H9 (cell line): ENCODE measurements at regions not wholly inside any gene's neighbourhood (a gene's known extent, or its start where the extent isn't known, plus 50 kb on each side); places are given as distances from the start of the nearest gene placed in this dataset.

Experiments
- DNase-seq: peaks from one replicate; pipeline ENCODE4 v3.0.0-alpha.2; 2017
- H2AFZ ChIP-seq: one replicate; pipeline ENCODE4 v1.6.1; 2013; ENCODE audit warnings: mild to moderate bottlenecking, low read length, control low read depth, moderate library complexity
- H2AK5ac ChIP-seq: 2 replicates; pipeline ENCODE4 v1.6.1; 2013; ENCODE audit warnings: low read length, control low read depth, mixed read lengths; ENCODE audit not compliant: insufficient read length
- H2BK120ac ChIP-seq: one replicate; pipeline ENCODE4 v1.6.1; 2013; ENCODE audit warnings: low read depth, mild to moderate bottlenecking, low read length, control low read depth, inconsistent platforms; ENCODE audit not compliant: poor library complexity, severe bottlenecking
- H2BK12ac ChIP-seq: 2 replicates; pipeline ENCODE4 v1.6.1; 2013; ENCODE audit warnings: low read length, control low read depth, mixed read lengths, low read depth; ENCODE audit not compliant: insufficient read length
- H2BK15ac ChIP-seq: 2 replicates; pipeline ENCODE4 v1.6.1; 2013; ENCODE audit warnings: low read depth, low read length, control low read depth
- H2BK20ac ChIP-seq: one replicate; pipeline ENCODE4 v1.6.1; 2013; ENCODE audit warnings: low read depth, mild to moderate bottlenecking, low read length, control low read depth, inconsistent platforms; ENCODE audit not compliant: poor library complexity, severe bottlenecking
- H2BK5ac ChIP-seq: 2 replicates; pipeline ENCODE4 v1.6.1; 2013; ENCODE audit warnings: low read length, control low read depth, mixed read lengths; ENCODE audit not compliant: insufficient read length
- H3K14ac ChIP-seq: 2 replicates; pipeline ENCODE4 v1.6.1; 2013; ENCODE audit warnings: low read length, control low read depth; ENCODE audit not compliant: insufficient read depth
- H3K18ac ChIP-seq: 2 replicates; pipeline ENCODE4 v1.6.1; 2013; ENCODE audit warnings: low read depth, mild to moderate bottlenecking, mixed read lengths, low read length, control low read depth; ENCODE audit not compliant: insufficient read length
- H3K23ac ChIP-seq: 2 replicates; pipeline ENCODE4 v1.6.1; 2013; ENCODE audit warnings: low read length, control low read depth, mixed read lengths, low read depth; ENCODE audit not compliant: insufficient read length
- H3K23me2 ChIP-seq: 2 replicates; pipeline ENCODE4 v1.6.1; 2013; ENCODE audit warnings: low read depth, mild to moderate bottlenecking, mixed read lengths, low read length, control low read depth; ENCODE audit not compliant: insufficient read length, poor library complexity, severe bottlenecking
- H3K27ac ChIP-seq: 2 replicates; pipeline ENCODE4 v1.5.1; 2013; ENCODE audit warnings: low read length, control low read depth, mixed read lengths, low read depth; ENCODE audit not compliant: insufficient read length
- H3K27me3 ChIP-seq: 2 replicates; pipeline ENCODE4 v1.6.1; 2013; ENCODE audit warnings: low read length, control low read depth, inconsistent platforms; ENCODE audit not compliant: insufficient read depth
- H3K4ac ChIP-seq: 2 replicates; pipeline ENCODE4 v1.6.1; 2013; ENCODE audit warnings: low read depth, mild to moderate bottlenecking, control low read depth, inconsistent platforms, low read length, moderate library complexity
- H3K4me1 ChIP-seq: 2 replicates; pipeline ENCODE4 v1.6.1; 2013; ENCODE audit warnings: low read length, control low read depth, inconsistent platforms; ENCODE audit not compliant: insufficient read depth
- H3K4me2 ChIP-seq: 2 replicates; pipeline ENCODE4 v1.6.1; 2013; ENCODE audit warnings: low read length, control low read depth, mixed read lengths; ENCODE audit not compliant: insufficient read length, insufficient read depth
- H3K56ac ChIP-seq: 2 replicates; pipeline ENCODE4 v1.6.1; 2013; ENCODE audit warnings: low read depth, mild to moderate bottlenecking, mixed read lengths, low read length, control low read depth; ENCODE audit not compliant: insufficient read length
- H3K79me1 ChIP-seq: 2 replicates; pipeline ENCODE4 v1.6.1; 2013; ENCODE audit warnings: low read depth, mild to moderate bottlenecking, moderate library complexity, low read length, control low read depth, inconsistent platforms; ENCODE audit not compliant: insufficient read depth, poor library complexity, severe bottlenecking
- H3K79me2 ChIP-seq: 2 replicates; pipeline ENCODE4 v1.6.1; 2013; ENCODE audit warnings: low read length, control low read depth, inconsistent platforms; ENCODE audit not compliant: insufficient read depth
- H3K9ac ChIP-seq: 2 replicates; pipeline ENCODE4 v1.6.1; 2013; ENCODE audit warnings: low read length, control low read depth, mixed read lengths; ENCODE audit not compliant: insufficient read length; ENCODE audit errors: extremely low read depth
- H3K9me3 ChIP-seq: one replicate; pipeline ENCODE4 v1.6.1; 2013; ENCODE audit warnings: low read depth, low read length, inconsistent platforms; ENCODE audit not compliant: control insufficient read depth
- H3T11ph ChIP-seq: one replicate; pipeline ENCODE4 v1.6.1; 2013; ENCODE audit warnings: mild to moderate bottlenecking, low read length, control low read depth, inconsistent platforms
- H4K20me1 ChIP-seq: one replicate; pipeline ENCODE4 v1.6.1; 2013; ENCODE audit not compliant: control insufficient read depth, insufficient read length, insufficient read depth
- H4K5ac ChIP-seq: 2 replicates; pipeline ENCODE4 v1.6.1; 2013; ENCODE audit warnings: low read depth, mild to moderate bottlenecking, mixed read lengths, low read length, control low read depth; ENCODE audit not compliant: insufficient read length
- H4K8ac ChIP-seq: replicated peaks from 2 replicates; pipeline ENCODE4 v1.6.1; 2013; ENCODE audit warnings: low read length, control low read depth, mixed read lengths, low read depth; ENCODE audit not compliant: insufficient read length
- H4K91ac ChIP-seq: 2 replicates; pipeline ENCODE4 v1.6.1; 2013; ENCODE audit warnings: low read depth, mild to moderate bottlenecking, moderate library complexity, mixed read lengths, low read length, control low read depth; ENCODE audit not compliant: insufficient read length
- H3K27ac Mint-ChIP-seq, 3 experiments: 2 replicates in 2 of 3; 3 replicates in 1 of 3; pipeline ENCODE4 v1.8.0; 2020 to 2021; ENCODE audit warnings: mixed read lengths in 3 of 3, mild to moderate bottlenecking in 1 of 3, moderate library complexity in 1 of 3
- H3K27me3 Mint-ChIP-seq: 2 replicates; pipeline ENCODE4 v1.8.0; 2021; ENCODE audit warnings: low read depth, mild to moderate bottlenecking, moderate library complexity, mixed read lengths
- H3K36me3 Mint-ChIP-seq, 3 experiments: 2 replicates in 2 of 3; 3 replicates in 1 of 3; pipeline ENCODE4 v1.8.0; 2020 to 2021; ENCODE audit warnings: low read depth in 3 of 3, mixed read lengths in 3 of 3; ENCODE audit not compliant: insufficient read depth in 1 of 3
- H3K4me1 Mint-ChIP-seq, 2 experiments: 2 replicates each; pipeline ENCODE4 v1.8.0; 2020; ENCODE audit warnings: mixed read lengths in 2 of 2
- H3K4me3 Mint-ChIP-seq, 2 experiments: 2 replicates in 1 of 2; 3 replicates in 1 of 2; pipeline ENCODE4 v1.8.0; 2020 to 2021; ENCODE audit warnings: mild to moderate bottlenecking in 2 of 2, mixed read lengths in 2 of 2, moderate library complexity in 1 of 2
- H3K9me3 Mint-ChIP-seq, 2 experiments: 2 replicates in 1 of 2; 3 replicates in 1 of 2; pipeline ENCODE4 v1.8.0; 2020; ENCODE audit warnings: mild to moderate bottlenecking in 2 of 2, mixed read lengths in 2 of 2, moderate library complexity in 1 of 2
- CTCF ChIP-seq: fragments of 200-600 bp; sonication (generic); conservative IDR thresholded peaks from 3 replicates; pipeline ENCODE4 v1.8.0; 2021; ENCODE audit warnings: antibody characterized with exemption, mild to moderate bottlenecking
- WGBS: extraction: QIAGEN DNeasy Blood & Tissue Kit; methylation state at CpG from one replicate; pipeline ENCODE4 v1.1.7; 2013; ENCODE audit warnings: missing lambda C conversion rate, low lambda C conversion rate, mixed read lengths; ENCODE audit not compliant: insufficient read length; ENCODE audit errors: extremely low coverage; 5-methylcytosine and 5-hydroxymethylcytosine counted together

GRCh38 chr5:61654876-61655275, 322.8 kb downstream of the ZSWIM6 start:
- Histone ChIP-seq H3K23me2 (no peaks in the 10 kb centered on the region), H3K56ac (no peak overlapping the region), H2BK5ac (no peak overlapping the region), H3K14ac (no peak overlapping the region), H3K4ac (no peak overlapping the region), H3K27ac (no peak overlapping the region), H2BK20ac (no peak overlapping the region), H4K91ac (no peak overlapping the region), H2BK120ac (no peak overlapping the region), H3K23ac (no peak overlapping the region), H3K9me3 (no peaks in the 10 kb centered on the region), H3K79me1 (no peaks in the 10 kb centered on the region), H2AFZ (no peak overlapping the region), H3K18ac (no peak overlapping the region), H4K5ac (no peak overlapping the region), H3T11ph (no peak overlapping the region), H3K4me1 (no peaks in the 10 kb centered on the region; the same call in 1 of the 2 replicates), H3K4me2 (no peak overlapping the region), H3K79me2 (no peaks in the 10 kb centered on the region), H4K8ac (no peak overlapping the region), H2AK5ac (no peak overlapping the region), H2BK12ac (no peak overlapping the region), H4K20me1 (no peaks in the 10 kb centered on the region), H3K27me3 (no peaks in the 10 kb centered on the region; the same call in 1 of the 2 replicates), H2BK15ac (no peak overlapping the region), H3K9ac (no peak overlapping the region)
- H3K4me3 Mint-ChIP-seq = no peak overlapping the region
- no peak for TF ChIP-seq CTCF
- WGBS = no CpG with 5 or more reads among the region's 2 CpGs
- H3K9me3 Mint-ChIP-seq = no peaks in the 10 kb centered on the region
- H3K27ac Mint-ChIP-seq = no peak overlapping the region
- peaks cover 22 to 24% of the 10 kb centered on the region in 2 experiments for H3K4me1 Mint-ChIP-seq
- DNase-seq = no peak
- H3K27me3 Mint-ChIP-seq = peaks cover 2% of the 10 kb centered on the region
- no peaks in the 10 kb centered on the region for H3K36me3 Mint-ChIP-seq
